Activated naive CD4-positive, alpha-beta T cell treated with anti-CD3 and anti-CD28 coated beads, Interleukin-2, amount 50 U/mL, for 72 hours (primary cell): ENCODE measurements at regions not wholly inside any gene's neighbourhood (a gene's known extent, or its start where the extent isn't known, plus 50 kb on each side); places are given as distances from the start of the nearest gene placed in this dataset.

ENCODE experiments used
- ATAC-seq, 2 donors: fragments of 150-1000 bp; cut with Tn5 transposase; 2 replicates each; pipeline ENCODE4 v1.10.0; 2021; ENCODE audit warnings: mild to moderate bottlenecking in 2 of 2, moderate library complexity in 2 of 2
- DNase-seq, 2 donors: peaks; one replicate each; pipeline ENCODE4 v3.0.0; 2021 to 2022; ENCODE audit warnings: low spot score in 2 of 2
- H3K27ac Mint-ChIP-seq, 2 donors: one replicate each; pipeline ENCODE4 v1.8.0; 2022; ENCODE audit warnings: mild to moderate bottlenecking in 2 of 2, mixed read lengths in 2 of 2
- H3K36me3 Mint-ChIP-seq, 2 donors: one replicate each; pipeline ENCODE4 v1.8.0; 2022; ENCODE audit warnings: mixed read lengths in 2 of 2
- H3K9me3 Mint-ChIP-seq, 2 donors: one replicate each; pipeline ENCODE4 v1.8.0; 2022; ENCODE audit warnings: mixed read lengths in 2 of 2

- H3K27ac Mint-ChIP-seq: no peak overlapping the region
- ATAC-seq: no peak
- no peaks in the 10 kb centered on the region for H3K36me3 Mint-ChIP-seq
Measured at GRCh38 chr5:152337484-152337883, 67.6 kb downstream of the NMUR2 start.

GRCh38 chr5:152335461-152335860 is 69.6 kb downstream of the NMUR2 start:
- Mint-ChIP-seq H3K9me3 (peaks cover 0 to 5% of the 10 kb centered on the region in 2 donors), H3K36me3 (no peaks in the 10 kb centered on the region), H3K27ac (no peak overlapping the region)
- no peak for DNase-seq
- ATAC-seq: no peak

More at GRCh38 chr5:152337484-152337883, 67.6 kb downstream of the NMUR2 start:
- DNase-seq: no peak
- peaks cover 0 to 5% of the 10 kb centered on the region in 2 donors for H3K9me3 Mint-ChIP-seq

- no peaks in the 10 kb centered on the region for H3K36me3 Mint-ChIP-seq
- H3K9me3 Mint-ChIP-seq: no peaks in the 10 kb centered on the region
- H3K27ac Mint-ChIP-seq: no peak overlapping the region
- DNase-seq (no peak), ATAC-seq (no peak)
Measured at GRCh38 chr5:152332716-152333460, 72.2 kb downstream of the NMUR2 start.

GRCh38 chr5:152331718-152332117 is 73.4 kb downstream of the NMUR2 start:
- ATAC-seq: no peak
- Mint-ChIP-seq H3K9me3 (no peaks in the 10 kb centered on the region), H3K36me3 (no peaks in the 10 kb centered on the region), H3K27ac (no peak overlapping the region)
- DNase-seq: no peak

- ATAC-seq: no peak
- Mint-ChIP-seq H3K36me3 (no peaks in the 10 kb centered on the region), H3K27ac (no peak overlapping the region), H3K9me3 (peaks cover 5% of the 10 kb centered on the region in 2 donors)
- no peak for DNase-seq
Measured at GRCh38 chr5:152331006-152331405, 74.1 kb downstream of the NMUR2 start.

GRCh38 chr5:152329761-152330283 is 75.3 kb downstream of the NMUR2 start:
- DNase-seq (no peak), ATAC-seq (no peak)
- H3K27ac Mint-ChIP-seq: no peak overlapping the region
- peaks cover 5 to 7% of the 10 kb centered on the region in 2 donors for H3K9me3 Mint-ChIP-seq
- no peaks in the 10 kb centered on the region for H3K36me3 Mint-ChIP-seq

GRCh38 chr5:152329207-152329606 is 75.9 kb downstream of the NMUR2 start:
- Mint-ChIP-seq H3K36me3 (no peaks in the 10 kb centered on the region), H3K9me3 (peaks cover 5 to 8% of the 10 kb centered on the region in 2 donors), H3K27ac (no peak overlapping the region)
- no peak for ATAC-seq
- DNase-seq: no peak

- Mint-ChIP-seq H3K27ac (no peak overlapping the region), H3K36me3 (no peaks in the 10 kb centered on the region), H3K9me3 (peaks cover 0 to 4% of the 10 kb centered on the region in 2 donors)
- DNase-seq (no peak), ATAC-seq (no peak)
Measured at GRCh38 chr5:152315942-152316341, 89.1 kb downstream of the NMUR2 start.

- no peak for DNase-seq
- peaks cover 0 to 5% of the 10 kb centered on the region in 2 donors for H3K9me3 Mint-ChIP-seq
- no peaks in the 10 kb centered on the region for H3K36me3 Mint-ChIP-seq
- H3K27ac Mint-ChIP-seq: peak overlapping the region in 1 of 2 donors; percentile 32
- ATAC-seq: no peak
Measured at GRCh38 chr5:152314196-152314829, 90.8 kb downstream of the NMUR2 start.

- Mint-ChIP-seq H3K27ac (no peak overlapping the region), H3K36me3 (no peaks in the 10 kb centered on the region), H3K9me3 (peaks cover 0 to 5% of the 10 kb centered on the region in 2 donors)
- ATAC-seq: no peak
- no peak for DNase-seq
Measured at GRCh38 chr5:152309926-152310450, 95.1 kb downstream of the NMUR2 start.

GRCh38 chr5:152306386-152306785 is 98.7 kb downstream of the NMUR2 start:
- peaks cover 0 to 5% of the 10 kb centered on the region in 2 donors for H3K9me3 Mint-ChIP-seq
- ATAC-seq (no peak), DNase-seq (no peak)
- H3K36me3 Mint-ChIP-seq: no peaks in the 10 kb centered on the region
- H3K27ac Mint-ChIP-seq: no peak overlapping the region

GRCh38 chr5:152305525-152305924 is 99.6 kb downstream of the NMUR2 start:
- Mint-ChIP-seq H3K9me3 (no peaks in the 10 kb centered on the region), H3K27ac (no peak overlapping the region), H3K36me3 (no peaks in the 10 kb centered on the region)
- DNase-seq: no peak
- ATAC-seq: no peak

GRCh38 chr5:152303841-152304240 is 101.2 kb downstream of the NMUR2 start:
- ATAC-seq: no peak
- no peak for DNase-seq
- H3K9me3 Mint-ChIP-seq: no peaks in the 10 kb centered on the region
- H3K27ac Mint-ChIP-seq: no peak overlapping the region
- no peaks in the 10 kb centered on the region for H3K36me3 Mint-ChIP-seq

GRCh38 chr5:152297866-152298265 is 107.2 kb downstream of the NMUR2 start:
- DNase-seq (no peak), ATAC-seq (no peak)
- Mint-ChIP-seq H3K27ac (no peak overlapping the region), H3K36me3 (no peaks in the 10 kb centered on the region), H3K9me3 (no peaks in the 10 kb centered on the region)

- Mint-ChIP-seq H3K9me3 (peaks cover 0 to 5% of the 10 kb centered on the region in 2 donors), H3K27ac (no peak overlapping the region), H3K36me3 (no peaks in the 10 kb centered on the region)
- DNase-seq: no peak
- ATAC-seq: no peak
Measured at GRCh38 chr5:152293189-152293588, 111.9 kb downstream of the NMUR2 start.

GRCh38 chr5:152290181-152290580 is 114.9 kb downstream of the NMUR2 start:
- Mint-ChIP-seq H3K9me3 (peaks cover 0 to 5% of the 10 kb centered on the region in 2 donors), H3K36me3 (no peaks in the 10 kb centered on the region), H3K27ac (no peak overlapping the region)
- no peak for ATAC-seq
- no peak for DNase-seq

GRCh38 chr5:152288917-152289595 is 116.0 kb downstream of the NMUR2 start:
- DNase-seq (no peak), ATAC-seq (no peak)
- Mint-ChIP-seq H3K9me3 (peaks cover 0 to 5% of the 10 kb centered on the region in 2 donors), H3K36me3 (no peaks in the 10 kb centered on the region), H3K27ac (no peak overlapping the region)
